ENCODE measurements at regions not wholly inside any gene's neighbourhood (a gene's known extent, or its start where the extent isn't known, plus 50 kb on each side); places are given as distances from the start of the nearest gene placed in this dataset.

DNA sequence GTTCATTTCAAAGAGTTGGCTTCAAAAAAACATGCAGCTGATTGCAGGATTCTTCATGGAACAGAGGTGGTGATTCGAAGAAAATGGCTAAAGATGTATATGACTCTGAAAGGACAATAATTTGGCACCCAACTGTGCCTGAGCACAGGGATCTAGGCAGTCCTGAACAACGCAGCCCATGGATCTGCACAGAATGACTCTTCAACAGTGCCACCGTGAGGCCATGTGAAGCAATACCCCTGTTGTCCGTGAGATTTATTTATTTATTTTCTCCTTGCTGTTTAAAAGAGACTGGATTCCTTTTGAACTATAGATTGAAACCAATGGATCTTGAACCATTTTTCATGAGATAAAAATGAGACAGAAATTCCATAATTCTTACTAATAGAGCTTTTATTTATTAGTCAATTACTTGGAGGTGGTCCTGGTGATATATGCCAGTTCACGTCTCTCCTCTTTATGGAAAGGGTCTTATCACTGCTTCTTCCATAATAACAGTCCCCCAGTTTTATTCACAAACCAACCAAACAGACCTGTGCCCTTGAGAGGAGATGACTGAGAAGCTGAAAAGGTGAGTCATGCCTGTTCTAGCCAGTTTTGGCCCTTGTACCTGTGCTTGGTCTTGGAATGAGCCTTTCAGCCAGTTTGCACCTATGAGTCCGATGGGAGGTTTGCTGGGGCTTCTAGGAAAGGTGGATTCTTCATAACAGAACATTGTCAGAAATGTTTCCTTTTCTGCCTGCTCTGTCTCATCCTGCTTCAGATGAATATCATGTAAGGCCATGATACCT lies 1598.3 kb downstream of the AACS start:
- no peak for TF ChIP-seq CTCF (IDR thresholded peaks at IDR 0.05 in 4 of 5, conservative IDR thresholded peaks at IDR 0.05 in 1 of 5)
- TF ChIP-seq POLR2A (IDR thresholded peaks at IDR 0.05), result no peak

Data from gastrocnemius medialis (tissue), 4 donors.